Small intestine (tissue), 7 donors: ENCODE measurements at regions not wholly inside any gene's neighbourhood (a gene's known extent, or its start where the extent isn't known, plus 50 kb on each side); places are given as distances from the start of the nearest gene placed in this dataset.

Experiments used
- DNase-seq, 2 donors: peaks; one replicate each; pipeline versions ENCODE4 v3.0.0 to v3.0.0-alpha.2; 2013
- FAIRE-seq: peaks from 2 replicates; lab custom pipeline; 2012; peaks lifted over from hg19 to GRCh38; lab: Jason Lieb, UNC
- H3K27ac ChIP-seq, 3 donors: one replicate each; pipeline ENCODE4 v1.5.1; 2013; ENCODE audit warnings: low read length in 2 of 3, mild to moderate bottlenecking in 2 of 3, control low read depth in 1 of 3, inconsistent platforms in 1 of 3, low read depth in 1 of 3, moderate library complexity in 1 of 3
- H3K27me3 ChIP-seq, 3 donors: one replicate each; pipeline ENCODE4 v1.6.1; 2013; ENCODE audit warnings: low read length in 3 of 3, inconsistent platforms in 1 of 3; ENCODE audit not compliant: control insufficient read depth in 3 of 3, insufficient read depth in 3 of 3
- H3K36me3 ChIP-seq, 3 donors: one replicate each; pipeline ENCODE4 v1.6.1; 2013; ENCODE audit warnings: low read length in 3 of 3, inconsistent platforms in 1 of 3, low read depth in 1 of 3, mild to moderate bottlenecking in 1 of 3, moderate library complexity in 1 of 3; ENCODE audit not compliant: control insufficient read depth in 3 of 3, insufficient read depth in 2 of 3
- H3K4me1 ChIP-seq, 3 donors: one replicate each; pipeline ENCODE4 v1.6.1; 2013; ENCODE audit warnings: low read length in 2 of 3, inconsistent platforms in 1 of 3, low read depth in 1 of 3, mild to moderate bottlenecking in 1 of 3, moderate library complexity in 1 of 3; ENCODE audit not compliant: control insufficient read depth in 3 of 3, insufficient read depth in 2 of 3
- H3K4me3 ChIP-seq, 3 donors: one replicate each; pipeline ENCODE4 v1.5.1; 2013; ENCODE audit warnings: low read length in 3 of 3, control low read depth in 1 of 3, inconsistent platforms in 1 of 3, low read depth in 1 of 3, mild to moderate bottlenecking in 1 of 3, moderate library complexity in 1 of 3
- H3K9me3 ChIP-seq, 2 donors: one replicate each; pipeline ENCODE4 v1.6.1; 2013; ENCODE audit warnings: low read depth in 1 of 2, low read length in 1 of 2; ENCODE audit not compliant: control insufficient read depth in 2 of 2, insufficient read depth in 1 of 2
- WGBS, 3 donors: extraction: QIAGEN DNeasy Blood & Tissue Kit; methylation state at CpG; one replicate each; pipeline ENCODE4 v1.1.7; 2013; 5-methylcytosine and 5-hydroxymethylcytosine counted together
- donor health status: healthy with polysubstance abuse.
- donor health status: control.
- donor health status: control.
- donor health status: Bipolar disorder and iron deficiency.
- donor health status: healthy.

GRCh38 chr2:154620471-154620870 is 78.0 kb upstream of the KCNJ3 start:
- no peak for FAIRE-seq
- H3K4me1 ChIP-seq: no peaks in the 10 kb centered on the region
- no peaks in the 10 kb centered on the region for H3K9me3 ChIP-seq
- H3K4me3 ChIP-seq: no peak overlapping the region
- no peaks in the 10 kb centered on the region for H3K27me3 ChIP-seq
- H3K27ac ChIP-seq: no peak overlapping the region
- DNase-seq: no peak
- WGBS, 3 donors: 76 to 87% (median 83%) methylated on average over 5 of the region's 5 CpGs
- H3K36me3 ChIP-seq: no peaks in the 10 kb centered on the region

- Histone ChIP-seq H3K27ac (no peak overlapping the region), H3K4me1 (no peaks in the 10 kb centered on the region), H3K4me3 (no peak overlapping the region), H3K27me3 (no peaks in the 10 kb centered on the region), H3K36me3 (no peaks in the 10 kb centered on the region), H3K9me3 (no peaks in the 10 kb centered on the region)
- 18 to 41% (median 36%) methylated on average over 3 of the region's 3 CpGs for WGBS, 3 donors
- no peak for FAIRE-seq
- DNase-seq: peak; percentile 65 to 68
Measured at GRCh38 chr2:154623819-154624218, 74.7 kb upstream of the KCNJ3 start.

- H3K4me3 ChIP-seq: no peak overlapping the region
- FAIRE-seq (no peak), DNase-seq (no peak)
- H3K27me3 ChIP-seq: no peaks in the 10 kb centered on the region
- H3K27ac ChIP-seq: no peak overlapping the region
- no peaks in the 10 kb centered on the region for H3K36me3 ChIP-seq
- H3K4me1 ChIP-seq: no peaks in the 10 kb centered on the region
- H3K9me3 ChIP-seq: no peaks in the 10 kb centered on the region
Measured at GRCh38 chr2:154637456-154637855, 61.0 kb upstream of the KCNJ3 start.

GRCh38 chr2:154638783-154639182 is 59.7 kb upstream of the KCNJ3 start:
- Histone ChIP-seq H3K36me3 (no peaks in the 10 kb centered on the region), H3K9me3 (no peaks in the 10 kb centered on the region), H3K27me3 (no peaks in the 10 kb centered on the region), H3K4me3 (no peak overlapping the region), H3K27ac (no peak overlapping the region), H3K4me1 (no peaks in the 10 kb centered on the region)
- FAIRE-seq (no peak), DNase-seq (no peak)
- 72 to 89% (median 83%) methylated on average over 1 of the region's 1 CpG for WGBS, 3 donors

GRCh38 chr2:154640000-154640399 is 58.5 kb upstream of the KCNJ3 start:
- FAIRE-seq: no peak
- whole genome bisulfite sequencing, 3 donors: 49 to 73% (median 54%) methylated on average over 3 of the region's 3 CpGs
- H3K9me3 ChIP-seq: no peaks in the 10 kb centered on the region
- no peak for DNase-seq
- no peaks in the 10 kb centered on the region for H3K36me3 ChIP-seq
- no peaks in the 10 kb centered on the region for H3K27me3 ChIP-seq
- H3K4me1 ChIP-seq: no peaks in the 10 kb centered on the region
- no peak overlapping the region for H3K4me3 ChIP-seq
- H3K27ac ChIP-seq: no peak overlapping the region
